ENCODE measurements at regions not wholly inside any gene's neighbourhood (a gene's known extent, or its start where the extent isn't known, plus 50 kb on each side); places are given as distances from the start of the nearest gene placed in this dataset.

GRCh38 chr7:31171216-31171785, 119.2 kb downstream of the ADCYAP1R1 start:
- DNase-seq = no peak
